ENCODE measurements at regions not wholly inside any gene's neighbourhood (a gene's known extent, or its start where the extent isn't known, plus 50 kb on each side); places are given as distances from the start of the nearest gene placed in this dataset.
A peak's percentile ranks its signal among the peaks of the same experiment; 100 is the strongest.

- Histone ChIP-seq H3K36me3 (ENCODE audit: insufficient read depth, low read length) (no peaks in the 10 kb centered on the region), H3K9me3 (ENCODE audit: control insufficient read depth in 1 of 2, low read length in 2 of 2) (no peaks in the 10 kb centered on the region), H3K27ac (ENCODE audit: low read depth, low read length) (no peak overlapping the region), H3K27me3 (ENCODE audit: insufficient read depth, low read length) (no peaks in the 10 kb centered on the region), H3K4me1 (ENCODE audit: insufficient read depth, low read length) (no peaks in the 10 kb centered on the region), H3K4me3 (ENCODE audit: low read length in 2 of 2) (no peak overlapping the region)
- H3K27ac Mint-ChIP-seq: no peak overlapping the region
- H3K9me3 Mint-ChIP-seq: peaks cover 0 to 5% (median 3%) of the 10 kb centered on the region in 8 donors
- DNase-seq: no peak
- H3K4me1 Mint-ChIP-seq: no peaks in the 10 kb centered on the region
- POLR2A ChIA-PET (ENCODE audit: partially characterized antibody): no interaction called here
- H3K36me3 Mint-ChIP-seq: no peaks in the 10 kb centered on the region
- CTCF ChIA-PET (ENCODE audit: partially characterized antibody): no interaction called here
- no peak overlapping the region for H3K4me3 Mint-ChIP-seq
- no peaks in the 10 kb centered on the region for H3K27me3 Mint-ChIP-seq
- intact Hi-C loops (cut with micrococcal nuclease): no loop called here
Measured at GRCh38 chr5:164497311-164498064, 992.1 kb downstream of the MAT2B start.

GRCh38 chr5:164498438-164498837, 993.0 kb downstream of the MAT2B start:
- no peaks in the 10 kb centered on the region for H3K4me1 Mint-ChIP-seq

GRCh38 chr5:164500856-164501255, 995.4 kb downstream of the MAT2B start:
- H3K27ac ChIP-seq (ENCODE audit: low read depth, low read length): no peak overlapping the region
- no peaks in the 10 kb centered on the region for H3K27me3 ChIP-seq (ENCODE audit: insufficient read depth, low read length)
- no peaks in the 10 kb centered on the region for H3K4me1 ChIP-seq (ENCODE audit: insufficient read depth, low read length)
- Mint-ChIP-seq H3K36me3 (no peaks in the 10 kb centered on the region), H3K27ac (peak overlapping the region in 1 of 7 donors; percentile 73), H3K4me1 (peaks cover 0 to 3% (median 0%) of the 10 kb centered on the region in 4 donors), H3K4me3 (no peak overlapping the region), H3K9me3 (no peaks in the 10 kb centered on the region), H3K27me3 (no peaks in the 10 kb centered on the region)
- ChIA-PET POLR2A (ENCODE audit: partially characterized antibody) (no interaction called here), CTCF (ENCODE audit: partially characterized antibody) (no interaction called here)
- intact Hi-C loops (cut with micrococcal nuclease): no loop called here
- no peaks in the 10 kb centered on the region for H3K36me3 ChIP-seq (ENCODE audit: insufficient read depth, low read length)
- DNase-seq: no peak
- H3K9me3 ChIP-seq (ENCODE audit: control insufficient read depth in 1 of 2, low read length in 2 of 2): no peaks in the 10 kb centered on the region
- no peak overlapping the region for H3K4me3 ChIP-seq (ENCODE audit: low read length in 2 of 2)

More at GRCh38 chr5:164498438-164498837, 993.0 kb downstream of the MAT2B start:
- ChIA-PET CTCF (ENCODE audit: partially characterized antibody) (no interaction called here), POLR2A (ENCODE audit: partially characterized antibody) (no interaction called here)
- Mint-ChIP-seq H3K27ac (no peak overlapping the region), H3K36me3 (no peaks in the 10 kb centered on the region), H3K27me3 (no peaks in the 10 kb centered on the region), H3K4me3 (no peak overlapping the region), H3K9me3 (peaks cover 0 to 5% (median under 1%) of the 10 kb centered on the region in 8 donors)
- intact Hi-C loops (cut with micrococcal nuclease): no loop called here
- H3K27ac ChIP-seq (ENCODE audit: low read depth, low read length): no peak overlapping the region
- H3K4me1 ChIP-seq (ENCODE audit: insufficient read depth, low read length): no peaks in the 10 kb centered on the region
- no peaks in the 10 kb centered on the region for H3K27me3 ChIP-seq (ENCODE audit: insufficient read depth, low read length)
- H3K36me3 ChIP-seq (ENCODE audit: insufficient read depth, low read length): no peaks in the 10 kb centered on the region
- H3K9me3 ChIP-seq (ENCODE audit: control insufficient read depth in 1 of 2, low read length in 2 of 2): no peaks in the 10 kb centered on the region
- H3K4me3 ChIP-seq (ENCODE audit: low read length in 2 of 2): no peak overlapping the region
- no peak for DNase-seq

GRCh38 chr5:164501344-164501743, 995.9 kb downstream of the MAT2B start:
- POLR2A ChIA-PET (ENCODE audit: partially characterized antibody): no interaction called here
- CTCF ChIA-PET (ENCODE audit: partially characterized antibody): no interaction called here

GRCh38 chr5:164504141-164504772, 998.8 kb downstream of the MAT2B start:
- Histone ChIP-seq H3K27ac (ENCODE audit: low read depth, low read length) (no peak overlapping the region), H3K27me3 (ENCODE audit: insufficient read depth, low read length) (no peaks in the 10 kb centered on the region), H3K4me1 (ENCODE audit: insufficient read depth, low read length) (no peaks in the 10 kb centered on the region), H3K36me3 (ENCODE audit: insufficient read depth, low read length) (no peaks in the 10 kb centered on the region), H3K4me3 (ENCODE audit: low read length in 2 of 2) (no peak overlapping the region), H3K9me3 (ENCODE audit: control insufficient read depth in 1 of 2, low read length in 2 of 2) (no peaks in the 10 kb centered on the region)
- H3K27me3 Mint-ChIP-seq: no peaks in the 10 kb centered on the region
- intact Hi-C loops (cut with micrococcal nuclease): no loop called here
- H3K36me3 Mint-ChIP-seq: no peaks in the 10 kb centered on the region
- H3K27ac Mint-ChIP-seq: no peak overlapping the region
- peaks cover 0 to 2% (median 0%) of the 10 kb centered on the region in 8 donors for H3K9me3 Mint-ChIP-seq
- no peak overlapping the region for H3K4me3 Mint-ChIP-seq
- POLR2A ChIA-PET (ENCODE audit: partially characterized antibody): no interaction called here
- H3K4me1 Mint-ChIP-seq: peaks cover 0 to 3% (median 0%) of the 10 kb centered on the region in 4 donors
- CTCF ChIA-PET (ENCODE audit: partially characterized antibody): interaction anchor here (1.0 to 1.3 kb wide), 3 partner anchors 9 to 19 kb away, joined by 3 to 5 read pairs (median 3); no protein-coding TSS in a partner anchor
- DNase-seq: peak in 2 of 5 donors; percentile 3 to 5

More at GRCh38 chr5:164501344-164501743, 995.9 kb downstream of the MAT2B start:
- H3K27me3 Mint-ChIP-seq: no peaks in the 10 kb centered on the region
- H3K4me1 Mint-ChIP-seq: peaks cover 0 to 3% (median 0%) of the 10 kb centered on the region in 4 donors
- peak overlapping the region in 1 of 7 donors; percentile 73 for H3K27ac Mint-ChIP-seq
- H3K36me3 Mint-ChIP-seq: no peaks in the 10 kb centered on the region
- no peak overlapping the region for H3K4me3 ChIP-seq (ENCODE audit: low read length in 2 of 2)
- H3K27me3 ChIP-seq (ENCODE audit: insufficient read depth, low read length): no peaks in the 10 kb centered on the region
- H3K4me3 Mint-ChIP-seq: no peak overlapping the region
- H3K9me3 Mint-ChIP-seq: no peaks in the 10 kb centered on the region
- no peak for DNase-seq
- H3K27ac ChIP-seq (ENCODE audit: low read depth, low read length): no peak overlapping the region
- H3K4me1 ChIP-seq (ENCODE audit: insufficient read depth, low read length): no peaks in the 10 kb centered on the region
- intact Hi-C loops (cut with micrococcal nuclease): no loop called here
- no peaks in the 10 kb centered on the region for H3K36me3 ChIP-seq (ENCODE audit: insufficient read depth, low read length)
- H3K9me3 ChIP-seq (ENCODE audit: control insufficient read depth in 1 of 2, low read length in 2 of 2): no peaks in the 10 kb centered on the region

- H3K9me3 Mint-ChIP-seq: peaks cover 0 to 3% (median 0%) of the 10 kb centered on the region in 8 donors
- Histone ChIP-seq H3K4me1 (ENCODE audit: insufficient read depth, low read length) (no peaks in the 10 kb centered on the region), H3K27me3 (ENCODE audit: insufficient read depth, low read length) (no peaks in the 10 kb centered on the region), H3K27ac (ENCODE audit: low read depth, low read length) (no peak overlapping the region), H3K36me3 (ENCODE audit: insufficient read depth, low read length) (no peaks in the 10 kb centered on the region), H3K9me3 (ENCODE audit: control insufficient read depth in 1 of 2, low read length in 2 of 2) (no peaks in the 10 kb centered on the region), H3K4me3 (ENCODE audit: low read length in 2 of 2) (no peak overlapping the region)
- H3K27me3 Mint-ChIP-seq: no peaks in the 10 kb centered on the region
- DNase-seq: no peak
- peaks cover 0 to 3% (median 0%) of the 10 kb centered on the region in 4 donors for H3K4me1 Mint-ChIP-seq
- H3K27ac Mint-ChIP-seq: no peak overlapping the region
- no peaks in the 10 kb centered on the region for H3K36me3 Mint-ChIP-seq
- ChIA-PET CTCF (ENCODE audit: partially characterized antibody) (interaction anchor here (1.0 kb wide), 1 partner anchor 942 kb away, joined by 3 read pairs; no protein-coding TSS in a partner anchor), POLR2A (ENCODE audit: partially characterized antibody) (no interaction called here)
- H3K4me3 Mint-ChIP-seq: no peak overlapping the region
- intact Hi-C loops (cut with micrococcal nuclease): no loop called here
Measured at GRCh38 chr5:164505791-164506190, 1000.4 kb downstream of the MAT2B start.

GRCh38 chr5:164518067-164518740, 1012.8 kb downstream of the MAT2B start:
- H3K4me3 Mint-ChIP-seq: no peak overlapping the region
- DNase-seq: no peak
- intact Hi-C loops (cut with micrococcal nuclease): no loop called here
- ChIA-PET POLR2A (ENCODE audit: partially characterized antibody) (interaction anchor here (0.6 kb wide), 1 partner anchor 37 kb away, joined by 3 read pairs; no protein-coding TSS in a partner anchor), CTCF (ENCODE audit: partially characterized antibody) (no interaction called here)
- peaks cover 0 to 2% of the 10 kb centered on the region in 2 donors for H3K27me3 Mint-ChIP-seq
- Histone ChIP-seq H3K36me3 (ENCODE audit: insufficient read depth, low read length) (no peaks in the 10 kb centered on the region), H3K9me3 (ENCODE audit: control insufficient read depth in 1 of 2, low read length in 2 of 2) (no peaks in the 10 kb centered on the region), H3K4me3 (ENCODE audit: low read length in 2 of 2) (no peak overlapping the region), H3K27me3 (ENCODE audit: insufficient read depth, low read length) (no peaks in the 10 kb centered on the region), H3K4me1 (ENCODE audit: insufficient read depth, low read length) (no peaks in the 10 kb centered on the region), H3K27ac (ENCODE audit: low read depth, low read length) (no peak overlapping the region)
- H3K27ac Mint-ChIP-seq: no peak overlapping the region
- H3K36me3 Mint-ChIP-seq: no peaks in the 10 kb centered on the region
- H3K4me1 Mint-ChIP-seq: no peaks in the 10 kb centered on the region
- peaks cover 0 to 9% (median 4%) of the 10 kb centered on the region in 8 donors for H3K9me3 Mint-ChIP-seq

Data from CD4-positive, alpha-beta memory T cell (primary cell).